ENCODE measurements at regions not wholly inside any gene's neighbourhood (a gene's known extent, or its start where the extent isn't known, plus 50 kb on each side); places are given as distances from the start of the nearest gene placed in this dataset.
"Not testable (repeated sequence)": the region's sequence is repeated elsewhere in the genome, so short reads cannot be mapped to it uniquely, and the experiment has no call there.

DNA sequence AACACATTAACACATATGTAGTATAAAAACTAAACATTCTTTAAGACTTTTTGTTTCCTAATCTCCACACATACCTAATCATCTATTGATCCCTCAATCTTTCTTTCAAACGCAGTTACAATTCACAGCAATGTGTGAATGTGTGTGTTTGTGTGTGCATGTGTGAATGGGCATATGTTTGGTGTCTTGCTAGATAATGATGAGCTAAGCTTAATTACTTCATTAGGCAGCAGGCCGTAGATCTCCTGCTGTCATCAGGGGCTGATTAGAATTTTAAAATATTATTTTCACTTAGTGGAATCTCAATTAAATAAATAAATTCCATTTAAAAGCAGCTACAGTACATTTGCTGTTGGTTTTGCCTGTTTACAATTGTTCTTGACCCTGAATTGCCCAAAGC, 187.8 kb upstream of the LHX8 start:
- no peak for DNase-seq

DNA sequence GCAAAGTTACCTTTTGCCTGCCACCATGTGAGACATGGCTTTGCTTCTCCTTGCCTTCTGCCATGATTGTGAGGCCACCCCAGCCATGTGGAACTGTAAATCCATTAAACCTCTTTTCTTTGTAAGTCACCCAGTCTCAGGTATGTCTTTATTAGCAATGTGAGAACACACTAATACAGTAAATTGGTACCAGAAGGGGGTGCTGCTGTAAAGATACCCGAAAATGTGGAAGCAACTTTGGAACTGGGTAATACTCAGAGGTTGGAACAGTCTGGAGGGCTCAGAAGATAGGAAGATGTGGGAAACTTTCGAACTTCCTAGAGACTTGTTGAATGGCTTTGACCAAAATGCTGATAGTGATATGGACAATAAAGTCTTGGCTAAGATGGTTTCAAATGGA, 184.8 kb upstream of the LHX8 start:
- not testable (repeated sequence) for DNase-seq

- DNase-seq: not testable (repeated sequence)
Measured at GRCh38 chr1:74951981-74952380, 182.2 kb upstream of the LHX8 start.

DNA sequence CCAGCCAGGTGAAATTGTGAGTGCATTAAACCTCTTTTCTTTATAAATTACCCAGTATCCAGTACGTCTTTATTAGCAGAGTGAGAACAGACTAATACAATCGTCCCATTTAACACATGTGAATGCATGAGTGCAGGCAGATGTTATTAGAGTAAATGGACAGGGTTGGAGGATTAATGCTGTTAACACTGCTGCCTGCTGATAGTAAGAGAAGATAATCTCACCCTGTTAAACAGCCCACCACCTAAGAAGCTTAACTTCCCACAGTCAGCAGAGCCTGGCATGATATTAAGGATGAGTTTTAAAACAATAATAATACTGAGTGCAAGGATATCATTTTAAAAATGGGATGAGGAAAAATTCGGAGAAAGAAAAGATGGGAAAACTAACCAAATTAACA, 181.4 kb upstream of the LHX8 start:
- DNase-seq: no peak

GRCh38 chr1:74953622-74954021, 180.6 kb upstream of the LHX8 start:
- no peak for DNase-seq

DNA sequence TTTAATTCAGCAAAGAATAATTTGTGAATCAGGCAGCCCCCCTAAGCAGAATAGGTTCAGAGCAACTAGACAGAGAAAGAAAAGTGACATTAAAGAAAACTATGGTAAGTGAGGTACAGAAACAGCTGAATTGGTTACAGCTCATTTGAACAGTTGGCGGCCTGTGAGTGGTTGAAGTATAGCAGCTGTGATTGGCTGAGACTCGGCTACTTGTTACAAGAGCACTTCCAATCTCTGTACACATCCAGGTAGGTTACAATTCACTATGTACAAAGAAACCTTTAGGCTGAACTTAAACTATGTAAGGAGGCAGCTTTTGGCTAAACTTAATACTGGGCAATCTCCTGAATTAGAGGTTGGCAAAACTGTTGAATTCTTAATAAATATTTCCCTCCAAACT, 171.1 kb upstream of the LHX8 start:
- no peak for DNase-seq

DNA sequence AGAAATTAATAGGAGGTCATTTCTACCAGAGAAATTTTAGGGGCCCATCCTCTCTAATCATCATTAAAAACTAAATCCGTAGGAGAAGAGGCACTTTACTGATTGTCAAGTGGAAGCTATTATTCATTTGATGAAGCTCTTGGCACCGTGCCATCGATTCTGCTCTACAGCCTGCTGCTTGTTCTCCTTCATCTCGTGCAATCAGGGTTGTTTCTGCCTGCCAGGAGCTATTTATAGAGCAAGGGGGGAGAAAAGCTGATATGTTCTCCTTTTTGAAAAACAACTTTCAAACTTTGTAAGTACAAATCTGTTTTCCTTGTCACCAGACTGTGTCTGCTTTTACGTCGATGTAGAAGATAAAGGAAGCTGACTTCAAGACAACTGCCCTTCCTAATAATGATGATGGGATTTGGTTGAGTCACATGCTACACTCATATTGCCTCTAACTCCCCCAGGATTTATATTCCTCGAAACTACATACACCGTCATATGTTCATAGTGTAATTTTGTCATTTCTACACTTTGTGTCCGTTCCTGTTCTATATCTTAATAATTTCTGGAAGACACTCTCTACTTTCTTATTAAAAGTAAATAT, 169.6 kb upstream of the LHX8 start:
- DNase-seq: peak; percentile 54

DNA sequence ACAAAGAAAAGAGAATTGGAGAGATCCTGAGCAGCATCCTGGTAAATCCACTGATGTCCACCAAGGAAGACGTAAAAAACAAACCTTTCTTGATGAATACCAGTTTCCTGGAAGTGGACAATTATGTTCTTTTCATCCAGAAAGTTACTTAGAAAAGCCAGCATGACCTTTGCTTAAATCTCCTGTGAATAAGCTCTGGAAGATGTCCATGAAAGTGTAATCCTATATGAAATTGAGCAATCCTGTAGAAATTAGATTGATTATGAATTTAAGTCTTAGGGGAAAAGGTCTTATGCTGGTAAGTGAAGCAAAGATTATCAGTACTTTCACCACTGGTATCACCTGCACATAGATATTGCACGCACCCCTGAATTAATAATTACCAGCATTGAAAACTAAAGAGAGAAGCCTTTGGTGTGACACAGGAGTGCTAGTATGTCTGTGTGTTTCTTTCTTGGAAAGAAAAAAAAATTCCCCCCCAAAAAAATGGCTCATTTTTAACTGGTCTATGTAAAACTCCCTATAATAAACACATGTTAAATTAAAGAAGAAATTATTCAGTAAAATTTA, 164.5 kb upstream of the LHX8 start:
- DNase-seq: no peak

GRCh38 chr1:74971982-74972381, 162.2 kb upstream of the LHX8 start:
- DNase-seq: no peak

- DNase-seq: no peak
Measured at GRCh38 chr1:74976491-74976890, 157.7 kb upstream of the LHX8 start.

DNA sequence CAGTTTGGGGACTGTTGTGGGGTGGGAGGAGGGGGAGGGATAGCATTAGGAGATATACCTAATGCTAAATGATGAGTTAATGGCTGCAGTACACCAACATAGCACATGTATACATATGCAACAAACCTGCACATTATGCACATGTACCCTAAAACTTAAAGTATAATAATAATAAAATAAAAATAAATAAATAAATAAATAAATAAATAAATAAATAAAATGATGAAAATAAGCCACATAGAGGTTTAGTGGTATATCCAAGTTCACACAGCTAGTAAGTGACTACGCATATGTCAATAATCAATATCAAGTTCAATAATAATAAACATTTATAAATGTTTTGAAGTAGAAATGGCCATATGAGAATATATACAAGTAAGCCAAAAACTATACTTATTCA, 141.7 kb upstream of the LHX8 start:
- not testable (repeated sequence) for DNase-seq

DNA sequence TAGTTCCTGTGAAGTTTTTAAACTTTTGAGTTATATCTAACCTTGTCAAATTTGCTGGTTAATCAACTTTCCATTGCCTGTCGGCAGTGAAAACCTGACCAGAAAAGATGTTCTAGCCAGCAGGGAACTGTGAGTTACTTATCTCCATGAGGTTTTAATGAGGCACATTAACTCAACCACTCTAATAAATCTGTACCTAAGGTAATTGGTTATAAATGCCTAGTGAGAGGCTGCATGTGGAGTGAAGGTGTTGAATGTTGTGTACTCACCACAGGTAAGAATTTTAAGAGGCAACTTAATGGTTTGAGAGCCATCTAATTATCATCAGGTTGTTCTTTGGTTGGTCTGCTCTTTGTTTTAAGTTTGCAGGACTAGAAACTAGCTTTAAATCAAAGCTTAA, 138.4 kb upstream of the LHX8 start:
- no peak for DNase-seq

- DNase-seq: no peak
Measured at GRCh38 chr1:75010547-75010946, 123.6 kb upstream of the LHX8 start.

GRCh38 chr1:75014250-75014649, 119.9 kb upstream of the LHX8 start:
- DNase-seq: no peak

DNA sequence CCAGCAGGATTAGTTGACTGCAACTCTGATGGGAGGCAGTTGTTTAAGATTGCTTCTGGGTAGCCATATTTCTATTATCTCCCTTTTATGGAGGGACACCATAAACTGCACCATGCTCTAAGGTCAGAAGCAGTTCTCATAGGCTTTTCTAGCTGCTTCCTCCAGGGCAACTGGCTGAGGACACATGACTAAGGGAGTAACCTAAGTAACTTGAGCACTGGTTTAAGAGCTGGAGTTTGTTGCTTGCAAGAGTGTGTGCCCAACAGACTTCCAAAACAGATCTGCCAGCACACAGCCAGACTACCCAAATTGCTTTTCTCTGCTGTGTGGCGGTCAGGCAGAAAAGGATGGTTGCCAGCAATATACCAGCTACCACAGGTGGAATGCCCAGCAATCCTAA, 111.2 kb upstream of the LHX8 start:
- no peak for DNase-seq

GRCh38 chr1:75034376-75034775, 99.8 kb upstream of the LHX8 start:
- no peak for DNase-seq

DNA sequence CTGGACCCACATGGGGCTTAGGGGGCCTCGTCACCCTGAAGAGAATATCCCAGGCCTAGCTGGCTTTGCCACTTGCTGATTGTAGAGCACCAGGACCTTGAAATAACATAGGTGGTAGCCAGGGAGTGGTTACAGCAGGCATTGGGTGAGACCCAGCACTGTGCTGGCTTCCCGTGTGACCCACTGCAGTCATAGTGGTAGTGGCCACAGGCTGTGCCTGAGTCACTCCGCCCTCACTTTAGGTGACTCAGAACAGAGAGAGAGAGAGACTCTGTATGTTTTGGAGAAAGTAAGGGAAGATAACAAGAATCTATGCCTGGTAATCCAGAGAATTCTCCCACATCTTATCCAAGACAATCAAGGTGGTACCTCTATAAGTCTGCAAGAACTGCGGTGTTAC, 98.7 kb upstream of the LHX8 start:
- DNase-seq: no peak

DNA sequence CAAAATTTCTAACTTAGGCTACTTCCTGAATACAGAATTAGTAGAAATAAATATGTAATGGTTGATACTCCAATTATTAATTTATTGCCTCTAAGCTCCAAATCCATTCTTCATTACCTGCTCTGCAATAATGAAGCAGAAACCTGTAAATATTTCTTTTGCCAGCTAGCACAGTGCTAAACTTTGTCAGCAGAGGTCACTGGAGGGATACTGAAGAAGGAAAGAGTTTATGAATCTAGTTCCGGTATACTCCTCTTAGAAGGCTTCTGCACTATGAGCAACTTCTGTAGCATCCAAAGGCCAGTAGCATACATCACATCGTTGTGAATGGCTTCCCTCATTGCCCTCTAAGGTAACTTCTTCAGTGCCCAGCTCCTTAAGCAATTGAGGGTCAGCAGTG, 81.0 kb upstream of the LHX8 start:
- no peak for DNase-seq

DNA sequence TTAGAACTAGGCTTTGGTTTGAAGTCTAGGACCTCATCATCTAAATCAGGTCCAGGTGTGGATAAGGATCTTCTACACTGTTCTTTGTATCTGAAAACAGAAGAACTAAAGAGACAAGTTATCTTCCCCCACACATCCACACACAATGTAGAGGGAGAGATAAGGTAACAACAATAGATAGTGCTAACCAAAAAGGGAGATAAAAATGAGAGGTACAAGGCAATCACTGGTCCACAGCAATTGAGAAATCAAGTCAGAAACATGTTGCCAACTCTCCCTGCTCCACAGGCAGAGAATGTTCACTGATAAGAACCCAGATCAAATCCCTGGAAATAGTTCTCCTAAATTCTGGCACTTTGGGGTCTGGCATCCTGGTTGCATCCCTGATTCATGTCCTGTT, 75.8 kb upstream of the LHX8 start:
- no peak for DNase-seq

DNA sequence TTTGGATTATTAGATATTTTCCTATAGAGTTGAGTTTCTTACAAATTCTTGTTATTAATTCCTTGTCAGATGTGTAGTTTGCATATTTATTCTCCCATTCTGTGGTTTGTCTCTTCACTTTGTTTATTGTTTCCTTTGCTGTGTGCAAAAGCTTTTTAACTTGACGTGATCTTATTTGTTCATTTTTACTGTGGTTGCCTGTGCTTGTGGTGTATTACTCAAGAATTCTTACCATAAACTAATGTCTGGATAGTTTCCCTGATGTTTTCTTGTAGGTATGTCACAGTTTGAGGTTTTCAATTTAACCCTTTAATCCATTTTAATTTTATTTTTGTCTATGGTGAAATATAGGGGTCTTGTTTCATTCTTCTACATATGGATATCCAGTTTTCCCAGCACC, 72.1 kb upstream of the LHX8 start:
- no peak for DNase-seq

DNA sequence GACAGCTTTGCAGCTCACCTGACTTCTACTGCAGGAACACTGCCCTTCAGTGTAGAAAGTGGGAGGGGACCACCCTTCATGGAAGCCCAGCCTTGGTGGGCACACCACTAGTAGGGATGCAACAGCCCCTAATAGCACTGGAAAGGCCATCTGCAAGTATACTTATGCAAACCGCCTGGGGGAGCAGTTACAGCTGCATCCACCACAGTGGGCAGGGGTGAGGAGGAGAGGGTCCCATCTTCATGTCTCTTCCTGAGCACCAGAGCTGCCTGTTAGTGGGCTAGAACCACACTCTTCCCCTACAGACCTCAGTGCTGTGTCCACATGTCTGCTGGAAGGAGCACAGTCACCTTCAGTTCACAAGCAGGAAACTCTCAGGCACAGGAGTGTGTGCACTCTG, 66.2 kb upstream of the LHX8 start:
- no peak for DNase-seq

DNA sequence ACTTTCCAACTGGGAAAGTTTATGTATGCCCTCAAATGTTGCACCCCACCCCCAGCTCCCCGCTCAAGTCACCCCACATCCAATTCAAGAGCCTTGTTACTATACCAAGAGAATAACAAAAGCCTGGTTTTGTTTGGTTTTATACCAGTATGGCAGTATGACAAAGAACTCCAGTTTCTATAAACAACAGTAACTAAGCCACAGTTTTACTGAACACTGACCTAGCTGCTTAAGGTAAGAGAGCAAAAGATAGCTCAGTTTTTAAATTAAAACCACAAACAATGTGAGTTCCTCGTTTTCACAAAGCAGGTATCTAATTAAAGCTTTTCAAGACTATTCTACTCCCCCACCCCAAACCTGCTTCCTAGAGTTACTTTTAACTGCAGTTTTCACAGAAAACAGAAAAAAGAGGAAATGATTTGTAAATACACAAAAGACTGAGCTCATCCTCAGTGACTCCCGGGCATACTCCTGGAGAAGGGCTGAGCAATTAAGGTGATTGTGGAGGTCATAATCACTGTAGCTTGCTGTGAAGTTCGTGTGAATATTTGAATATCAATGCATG, 59.3 kb upstream of the LHX8 start:
- no peak for DNase-seq

DNA sequence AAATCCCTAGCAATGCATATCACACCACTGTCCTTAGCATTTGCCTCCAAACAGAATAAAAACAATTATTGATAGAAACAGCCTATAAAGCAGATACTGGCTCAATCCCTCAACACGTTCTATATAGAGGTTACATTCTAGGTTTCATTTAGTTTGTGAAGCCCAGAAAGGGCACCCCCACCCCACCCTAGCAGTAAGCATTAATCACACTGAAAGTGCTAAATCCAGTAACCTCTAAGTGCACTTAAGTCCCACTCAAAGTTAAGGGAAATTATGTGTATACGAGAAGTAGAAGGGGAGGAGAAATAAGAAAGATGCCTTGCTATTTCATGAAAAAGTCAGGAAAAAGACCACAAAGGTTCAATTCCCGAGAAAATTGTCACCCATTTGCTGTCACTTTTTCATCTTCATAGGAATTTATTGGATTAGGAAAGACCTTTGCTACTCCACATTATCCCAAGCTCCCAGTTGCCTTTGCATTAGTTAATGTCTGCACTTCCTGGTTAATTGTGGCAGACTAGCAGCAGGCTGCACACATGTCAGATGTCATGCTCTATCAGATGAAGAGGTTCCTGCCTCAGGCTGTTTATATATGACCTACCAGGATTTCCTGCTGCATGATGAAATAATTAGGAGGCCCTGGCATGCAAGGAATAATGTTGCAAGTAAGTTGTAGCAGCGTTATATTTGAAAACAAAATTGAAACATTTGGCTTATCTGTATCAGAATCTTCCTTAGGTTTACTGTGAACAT, 54.5 kb upstream of the LHX8 start:
- DNase-seq: no peak

DNA sequence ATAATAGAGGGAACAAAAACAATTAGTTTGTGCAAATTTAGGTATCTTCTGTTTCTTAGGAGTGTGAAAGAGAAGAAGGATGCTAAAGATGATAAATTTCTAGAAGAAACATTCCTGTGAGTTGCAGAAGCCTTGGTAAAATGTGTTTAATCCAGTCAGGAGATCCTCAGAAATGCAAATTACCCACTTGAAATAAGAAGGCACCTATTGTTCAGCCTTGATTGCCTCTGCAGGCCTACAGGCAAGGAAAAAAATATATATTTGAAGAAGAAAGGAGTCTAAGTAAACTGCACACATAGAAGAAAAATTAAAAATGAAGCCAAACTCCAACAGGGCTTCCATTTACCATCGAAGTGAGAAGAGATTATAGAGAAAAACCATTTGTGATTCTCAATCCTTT, 51.0 kb upstream of the LHX8 start:
- no peak for DNase-seq

All from DMS 273 treated with DMSO at 0.1 percent for 48 hours (cell line).